ENCODE measurements at regions not wholly inside any gene's neighbourhood (a gene's known extent, or its start where the extent isn't known, plus 50 kb on each side); places are given as distances from the start of the nearest gene placed in this dataset.

DNA sequence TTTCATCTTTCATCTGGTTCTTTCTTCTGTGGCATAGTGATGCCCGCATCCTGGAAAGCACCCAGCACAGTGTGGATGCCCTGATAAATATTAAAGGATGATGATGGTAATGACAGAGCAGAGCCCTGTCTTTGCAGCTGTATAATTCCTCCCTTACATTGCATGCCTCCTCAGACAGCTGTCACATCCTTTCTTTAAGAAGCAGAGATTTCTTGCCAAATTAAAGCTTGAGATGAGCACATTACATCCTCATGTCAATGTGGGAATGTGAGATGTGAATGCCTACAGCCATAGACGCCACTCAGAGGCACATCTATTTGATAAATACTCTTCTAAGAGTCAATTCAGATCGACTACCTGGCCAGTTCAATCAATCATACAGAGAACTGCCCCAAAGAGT, 642.0 kb downstream of the ZNF385D start:
- TF ChIP-seq, protein P1, sequence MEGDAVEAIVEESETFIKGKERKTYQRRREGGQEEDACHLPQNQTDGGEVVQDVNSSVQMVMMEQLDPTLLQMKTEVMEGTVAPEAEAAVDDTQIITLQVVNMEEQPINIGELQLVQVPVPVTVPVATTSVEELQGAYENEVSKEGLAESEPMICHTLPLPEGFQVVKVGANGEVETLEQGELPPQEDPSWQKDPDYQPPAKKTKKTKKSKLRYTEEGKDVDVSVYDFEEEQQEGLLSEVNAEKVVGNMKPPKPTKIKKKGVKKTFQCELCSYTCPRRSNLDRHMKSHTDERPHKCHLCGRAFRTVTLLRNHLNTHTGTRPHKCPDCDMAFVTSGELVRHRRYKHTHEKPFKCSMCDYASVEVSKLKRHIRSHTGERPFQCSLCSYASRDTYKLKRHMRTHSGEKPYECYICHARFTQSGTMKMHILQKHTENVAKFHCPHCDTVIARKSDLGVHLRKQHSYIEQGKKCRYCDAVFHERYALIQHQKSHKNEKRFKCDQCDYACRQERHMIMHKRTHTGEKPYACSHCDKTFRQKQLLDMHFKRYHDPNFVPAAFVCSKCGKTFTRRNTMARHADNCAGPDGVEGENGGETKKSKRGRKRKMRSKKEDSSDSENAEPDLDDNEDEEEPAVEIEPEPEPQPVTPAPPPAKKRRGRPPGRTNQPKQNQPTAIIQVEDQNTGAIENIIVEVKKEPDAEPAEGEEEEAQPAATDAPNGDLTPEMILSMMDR (IDR thresholded peaks at IDR 0.05; ENCODE audit: low read length): no peak
- TF ChIP-seq EZH2phosphoT487 (IDR thresholded peaks at IDR 0.05; ENCODE audit: low read length): no peak
